ENCODE measurements at regions not wholly inside any gene's neighbourhood (a gene's known extent, or its start where the extent isn't known, plus 50 kb on each side); places are given as distances from the start of the nearest gene placed in this dataset.

DNA sequence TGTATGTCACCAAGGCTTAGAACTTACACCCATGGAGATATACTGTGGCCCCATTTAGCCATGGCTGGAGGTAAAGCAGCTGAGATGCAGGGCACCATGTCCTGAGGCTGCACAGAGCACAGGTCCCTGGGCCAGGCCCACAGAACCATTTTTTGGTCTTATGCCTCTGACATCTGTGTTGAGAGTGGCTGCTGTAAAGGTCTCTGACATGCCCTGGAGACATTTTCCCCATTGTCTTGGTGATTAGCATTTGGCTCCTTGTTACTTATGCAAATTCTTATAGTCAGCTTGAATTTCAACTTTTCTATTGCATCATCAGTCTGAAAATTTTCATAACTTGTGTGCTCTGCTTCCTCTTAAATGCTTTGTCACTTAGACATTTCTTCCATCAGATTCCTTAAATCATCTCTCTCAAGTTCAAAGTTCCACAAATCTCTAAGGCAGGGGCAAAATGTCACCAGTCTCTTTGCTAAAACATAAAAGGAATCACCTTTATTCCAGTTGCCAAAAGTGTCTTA, 701.3 kb downstream of the EPHA3 start:
- no peaks in the 10 kb centered on the region for H3K36me3 ChIP-seq (ENCODE audit: control insufficient read depth in 2 of 2, extremely low read depth in 1 of 2, insufficient read depth in 2 of 2, low read length in 2 of 2)
- no peaks in the 10 kb centered on the region for H3K79me2 ChIP-seq (ENCODE audit: control insufficient read depth, insufficient read depth, low read length)
- no peaks in the 10 kb centered on the region for H3K4me1 ChIP-seq (ENCODE audit: control insufficient read depth, extremely low read depth, insufficient read depth, low read length)
- no peaks in the 10 kb centered on the region for H3K9me1 ChIP-seq (replicated peaks; ENCODE audit: control insufficient read depth, extremely low read depth, insufficient read depth, low read length)
- TF ChIP-seq MYC (IDR thresholded peaks at IDR 0.05; ENCODE audit: low read depth, low read length) = no peak
- no peak for TF ChIP-seq GATA2 (IDR thresholded peaks at IDR 0.05; ENCODE audit: insufficient read depth, insufficient read length, low read depth, low read length)
- TF ChIP-seq EZH2 (IDR thresholded peaks at IDR 0.05; ENCODE audit: borderline replicate concordance, low read depth, low read length, severe bottlenecking) = no peak
- TF ChIP-seq POLR2A (IDR thresholded peaks at IDR 0.05; ENCODE audit: low read depth, low read length) = no peak
- TF ChIP-seq POLR2AphosphoS5 (IDR thresholded peaks at IDR 0.05; ENCODE audit: insufficient read depth, low read depth, low read length) = no peak
- no peak for TF ChIP-seq MAX (IDR thresholded peaks at IDR 0.05; ENCODE audit: insufficient read depth, insufficient read length)
- TF ChIP-seq, protein P1, sequence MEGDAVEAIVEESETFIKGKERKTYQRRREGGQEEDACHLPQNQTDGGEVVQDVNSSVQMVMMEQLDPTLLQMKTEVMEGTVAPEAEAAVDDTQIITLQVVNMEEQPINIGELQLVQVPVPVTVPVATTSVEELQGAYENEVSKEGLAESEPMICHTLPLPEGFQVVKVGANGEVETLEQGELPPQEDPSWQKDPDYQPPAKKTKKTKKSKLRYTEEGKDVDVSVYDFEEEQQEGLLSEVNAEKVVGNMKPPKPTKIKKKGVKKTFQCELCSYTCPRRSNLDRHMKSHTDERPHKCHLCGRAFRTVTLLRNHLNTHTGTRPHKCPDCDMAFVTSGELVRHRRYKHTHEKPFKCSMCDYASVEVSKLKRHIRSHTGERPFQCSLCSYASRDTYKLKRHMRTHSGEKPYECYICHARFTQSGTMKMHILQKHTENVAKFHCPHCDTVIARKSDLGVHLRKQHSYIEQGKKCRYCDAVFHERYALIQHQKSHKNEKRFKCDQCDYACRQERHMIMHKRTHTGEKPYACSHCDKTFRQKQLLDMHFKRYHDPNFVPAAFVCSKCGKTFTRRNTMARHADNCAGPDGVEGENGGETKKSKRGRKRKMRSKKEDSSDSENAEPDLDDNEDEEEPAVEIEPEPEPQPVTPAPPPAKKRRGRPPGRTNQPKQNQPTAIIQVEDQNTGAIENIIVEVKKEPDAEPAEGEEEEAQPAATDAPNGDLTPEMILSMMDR (IDR thresholded peaks at IDR 0.05; ENCODE audit: extremely low read depth in 1 of 2, insufficient read depth in 1 of 2, low read depth in 1 of 2, low read length in 2 of 2) = no peak
- TF ChIP-seq JUN (IDR thresholded peaks at IDR 0.05; ENCODE audit: borderline replicate concordance, insufficient read depth, insufficient read length, low read depth) = no peak
- no peak for TF ChIP-seq FOS (IDR thresholded peaks at IDR 0.05; ENCODE audit: borderline replicate concordance, insufficient read depth, low read length)
- ChIA-PET CTCF (no interaction called here), POLR2A (no interaction called here)
- dilution Hi-C loops (cut with MboI; ENCODE audit: extremely low pct_ligation_motif_present, low sequenced_read_pairs) = no loop called here
- no peak overlapping the region for H3K4me2 ChIP-seq (ENCODE audit: insufficient read depth, low read length)
- peaks cover 7% of the 10 kb centered on the region for H3K9me3 ChIP-seq (replicated peaks; ENCODE audit: control insufficient read depth, insufficient read depth, low read length)
- FAIRE-seq = no peak
- intact Hi-C loops (cut with micrococcal nuclease) = no loop called here
- no peaks in the 10 kb centered on the region for H3K27me3 ChIP-seq (ENCODE audit: control insufficient read depth in 2 of 2, insufficient read depth in 2 of 2, low read length in 2 of 2)
- no peak overlapping the region for H3K9ac ChIP-seq (replicated peaks; ENCODE audit: extremely low read depth, insufficient read depth, low read length)
- no peak overlapping the region for H3K4me3 ChIP-seq (replicated peaks in 1 of 3; ENCODE audit: insufficient read depth in 1 of 3, low read depth in 1 of 3, low read length in 3 of 3)
- no peaks in the 10 kb centered on the region for H4K20me1 ChIP-seq (replicated peaks; ENCODE audit: control insufficient read depth, extremely low read depth, insufficient read depth, low read length)
- BruUV-seq (replicated peaks) = no TSS peak
- H3K27ac ChIP-seq (ENCODE audit: insufficient read depth, low read depth, low read length) = no peak overlapping the region
- no peak for DNase-seq (ENCODE audit: low read depth, low spot score)
- H2AFZ ChIP-seq (ENCODE audit: low read depth, low read length) = no peak overlapping the region

Measured in endothelial cell of umbilical vein (primary cell).